ENCODE measurements at regions not wholly inside any gene's neighbourhood (a gene's known extent, or its start where the extent isn't known, plus 50 kb on each side); places are given as distances from the start of the nearest gene placed in this dataset.

GRCh38 chr6:126631363-126631762, 291.4 kb downstream of the CENPW start:
- Histone ChIP-seq H3K4me1 (no peaks in the 10 kb centered on the region), H3K4me3 (no peak overlapping the region), H3K27ac (no peak overlapping the region), H3K27me3 (no peaks in the 10 kb centered on the region), H3K9me3 (no peaks in the 10 kb centered on the region), H3K36me3 (replicated peaks in 1 of 2; ENCODE audit: insufficient read depth in 1 of 2, low read depth in 2 of 2) (no peaks in the 10 kb centered on the region)
- intact Hi-C loops (cut with DNase I), result no loop called here
- TF ChIP-seq CTCF (IDR thresholded peaks at IDR 0.05) (no peak), POLR2A (IDR thresholded peaks at IDR 0.05) (no peak)
- 56 to 60% methylated on average over 2 of the region's 2 CpGs for WGBS, 2 donors
- no peak for DNase-seq
- ATAC-seq, result no peak

- no peak for DNase-seq
- Histone ChIP-seq H3K4me3 (no peak overlapping the region), H3K27ac (no peak overlapping the region), H3K27me3 (no peaks in the 10 kb centered on the region), H3K36me3 (replicated peaks in 1 of 2; ENCODE audit: insufficient read depth in 1 of 2, low read depth in 2 of 2) (no peaks in the 10 kb centered on the region), H3K9me3 (no peaks in the 10 kb centered on the region), H3K4me1 (no peaks in the 10 kb centered on the region)
- no peak for TF ChIP-seq CTCF (IDR thresholded peaks at IDR 0.05)
- intact Hi-C loops (cut with DNase I), result no loop called here
- no peak for ATAC-seq
- 44 to 47% methylated on average over 1 of the region's 1 CpG for WGBS, 2 donors
Measured at GRCh38 chr6:126632271-126632670, 292.4 kb downstream of the CENPW start.

GRCh38 chr6:126633373-126633772, 293.5 kb downstream of the CENPW start:
- TF ChIP-seq POLR2A (IDR thresholded peaks at IDR 0.05) (no peak), CTCF (IDR thresholded peaks at IDR 0.05) (no peak)
- intact Hi-C loops (cut with DNase I), result no loop called here

GRCh38 chr6:126640356-126640755, 300.4 kb downstream of the CENPW start:
- no peaks in the 10 kb centered on the region for H3K4me1 ChIP-seq
- intact Hi-C loops (cut with DNase I), result no loop called here
- DNase-seq (no peak), ATAC-seq (no peak)
- no peaks in the 10 kb centered on the region for H3K36me3 ChIP-seq (replicated peaks in 1 of 2; ENCODE audit: insufficient read depth in 1 of 2, low read depth in 2 of 2)
- no peaks in the 10 kb centered on the region for H3K27me3 ChIP-seq
- no peak for TF ChIP-seq POLR2A (IDR thresholded peaks at IDR 0.05)
- H3K4me3 ChIP-seq, result no peak overlapping the region
- WGBS, 2 donors, result 65 to 87% methylated on average over 2 of the region's 2 CpGs
- H3K9me3 ChIP-seq, result no peaks in the 10 kb centered on the region
- no peak overlapping the region for H3K27ac ChIP-seq

More at GRCh38 chr6:126633373-126633772, 293.5 kb downstream of the CENPW start:
- no peak for ATAC-seq
- H3K4me1 ChIP-seq, result no peaks in the 10 kb centered on the region
- no peak overlapping the region for H3K4me3 ChIP-seq
- H3K27me3 ChIP-seq, result no peaks in the 10 kb centered on the region
- no peak for DNase-seq
- H3K27ac ChIP-seq, result no peak overlapping the region
- H3K9me3 ChIP-seq, result no peaks in the 10 kb centered on the region
- WGBS, 2 donors, result 50 to 56% methylated on average over 1 of the region's 1 CpG
- H3K36me3 ChIP-seq (replicated peaks in 1 of 2; ENCODE audit: insufficient read depth in 1 of 2, low read depth in 2 of 2), result no peaks in the 10 kb centered on the region

GRCh38 chr6:126640921-126641320, 301.0 kb downstream of the CENPW start:
- H3K27ac ChIP-seq, result no peak overlapping the region
- intact Hi-C loops (cut with DNase I), result no loop called here
- TF ChIP-seq POLR2A (IDR thresholded peaks at IDR 0.05), result no peak
- TF ChIP-seq CTCF (IDR thresholded peaks at IDR 0.05), result no peak
- H3K36me3 ChIP-seq (replicated peaks in 1 of 2; ENCODE audit: insufficient read depth in 1 of 2, low read depth in 2 of 2), result no peaks in the 10 kb centered on the region
- H3K4me1 ChIP-seq, result no peaks in the 10 kb centered on the region
- no peaks in the 10 kb centered on the region for H3K27me3 ChIP-seq
- ATAC-seq (no peak), DNase-seq (no peak)
- no peak overlapping the region for H3K4me3 ChIP-seq
- H3K9me3 ChIP-seq, result no peaks in the 10 kb centered on the region

Measured in body of pancreas (tissue), 4 donors.